NB4 (cell line): ENCODE measurements at regions not wholly inside any gene's neighbourhood (a gene's known extent, or its start where the extent isn't known, plus 50 kb on each side); places are given as distances from the start of the nearest gene placed in this dataset.
A peak's percentile ranks its signal among the peaks of the same experiment; 100 is the strongest.

Source experiments
- DNase-seq: peaks from one replicate; pipeline ENCODE4 v3.0.0; 2010; ENCODE audit warnings: low read depth
- H3K4me3 ChIP-seq: one replicate; pipeline ENCODE4 v1.5.1; 2011; ENCODE audit warnings: mild to moderate bottlenecking, low read depth, low read length, moderate library complexity
- CTCF ChIP-seq: IDR thresholded peaks from one replicate; pipeline ENCODE4 v1.5.1; 2012; ENCODE audit warnings: low read depth, low read length
- MAX ChIP-seq: IDR thresholded peaks from 2 replicates; pipeline ENCODE4 v1.6.1; 2011; ENCODE audit warnings: low read depth, low read length
- MYC ChIP-seq: IDR thresholded peaks from 2 replicates; pipeline ENCODE4 v1.6.1; 2011; ENCODE audit warnings: low read depth, low read length
- POLR2A ChIP-seq: IDR thresholded peaks from 2 replicates; pipeline ENCODE4 v1.6.1; 2011; ENCODE audit warnings: mild to moderate bottlenecking; ENCODE audit not compliant: insufficient read length; ENCODE audit errors: extremely low read depth

GRCh38 chr11:79768343-79768742 is 327.5 kb upstream of the TENM4 start:
- DNase-seq: no peak
- H3K4me3 ChIP-seq: no peak overlapping the region
- no peak for TF ChIP-seq CTCF
- TF ChIP-seq POLR2A: no peak
- TF ChIP-seq MYC: no peak
- no peak for TF ChIP-seq MAX

GRCh38 chr11:79762279-79762921 is 321.6 kb upstream of the TENM4 start:
- DNase-seq: peak; percentile 31
- H3K4me3 ChIP-seq: no peak overlapping the region
- TF ChIP-seq MAX (peak; percentile 27; the same call in 1 of the 2 replicates), CTCF (no peak)

GRCh38 chr11:79758325-79758724 is 317.5 kb upstream of the TENM4 start:
- DNase-seq: no peak
- H3K4me3 ChIP-seq: no peak overlapping the region
- no peak for TF ChIP-seq MYC
- TF ChIP-seq POLR2A: no peak
- TF ChIP-seq CTCF: no peak
- no peak for TF ChIP-seq MAX

- no peak for DNase-seq
- TF ChIP-seq POLR2A (no peak), MAX (no peak), CTCF (no peak), MYC (no peak)
- no peak overlapping the region for H3K4me3 ChIP-seq
These were observed 306.6 kb upstream of the TENM4 start for GRCh38 chr11:79747406-79747805.

GRCh38 chr11:79744941-79745340 is 304.1 kb upstream of the TENM4 start:
- TF ChIP-seq MAX (no peak), POLR2A (no peak), MYC (no peak), CTCF (no peak)
- DNase-seq: no peak

GRCh38 chr11:79742176-79742575 is 301.3 kb upstream of the TENM4 start:
- no peak overlapping the region for H3K4me3 ChIP-seq
- no peak for DNase-seq
- TF ChIP-seq MAX: no peak
- TF ChIP-seq POLR2A: no peak
- TF ChIP-seq CTCF: no peak
- TF ChIP-seq MYC: no peak

More at GRCh38 chr11:79744941-79745340, 304.1 kb upstream of the TENM4 start:
- no peak overlapping the region for H3K4me3 ChIP-seq
